Progenitor cell of endocrine pancreas (in vitro differentiated cells): ENCODE measurements at regions not wholly inside any gene's neighbourhood (a gene's known extent, or its start where the extent isn't known, plus 50 kb on each side); places are given as distances from the start of the nearest gene placed in this dataset.

Experiments used
- DNase-seq: peaks from one replicate; pipeline ENCODE4 v3.0.0; 2021; ENCODE audit warnings: low spot score; ENCODE audit not compliant: unreplicated experiment
- H3K27ac Mint-ChIP-seq: 2 replicates; pipeline ENCODE4 v1.8.0; 2021; ENCODE audit warnings: mild to moderate bottlenecking, moderate library complexity, mixed read lengths
- H3K27me3 Mint-ChIP-seq: 2 replicates; pipeline ENCODE4 v1.8.0; 2021; ENCODE audit warnings: mixed read lengths
- H3K36me3 Mint-ChIP-seq: 2 replicates; pipeline ENCODE4 v1.8.0; 2022; ENCODE audit warnings: mixed read lengths; ENCODE audit not compliant: insufficient read depth
- H3K4me1 Mint-ChIP-seq: 2 replicates; pipeline ENCODE4 v1.8.0; 2021; ENCODE audit warnings: low read depth, mixed read lengths
- H3K4me3 Mint-ChIP-seq: 2 replicates; pipeline ENCODE4 v1.8.0; 2021; ENCODE audit warnings: low read depth, mild to moderate bottlenecking, moderate library complexity, mixed read lengths
- H3K9me3 Mint-ChIP-seq: 2 replicates; pipeline ENCODE4 v1.8.0; 2021; ENCODE audit warnings: low read depth, mixed read lengths
- CTCF ChIP-seq: fragments of 200-600 bp; sonication (generic); IDR thresholded peaks from one replicate; pipeline ENCODE4 v1.5.0; 2021; ENCODE audit warnings: antibody characterized with exemption, mild to moderate bottlenecking; ENCODE audit not compliant: unreplicated experiment

- Mint-ChIP-seq H3K27ac (no peak overlapping the region), H3K4me1 (no peaks in the 10 kb centered on the region), H3K27me3 (no peaks in the 10 kb centered on the region), H3K36me3 (no peaks in the 10 kb centered on the region), H3K9me3 (peaks cover 12% of the 10 kb centered on the region), H3K4me3 (no peak overlapping the region)
- no peak for DNase-seq
- TF ChIP-seq CTCF, result no peak
Observed at GRCh38 chr7:79973455-79973854, 161.2 kb upstream of the GNAI1 start.

DNA sequence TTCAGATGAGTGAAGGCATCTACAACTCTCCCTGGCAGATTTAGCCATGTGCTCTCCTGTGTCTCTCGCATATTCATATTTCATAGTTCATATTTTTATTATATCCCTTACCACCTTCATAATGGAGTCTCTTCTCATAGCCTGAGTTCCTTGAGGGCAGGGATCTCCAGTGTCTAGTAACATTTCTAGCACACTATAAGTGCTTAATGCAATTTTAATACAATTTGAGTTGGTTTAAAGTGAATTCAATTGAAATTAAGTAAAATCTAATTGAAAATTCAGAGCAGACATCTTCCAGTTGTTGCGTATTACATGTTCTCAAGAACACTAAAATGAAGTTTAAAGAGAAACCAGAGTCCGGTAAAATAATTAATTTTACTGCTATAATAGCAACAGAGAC lies 163.6 kb upstream of the GNAI1 start:
- Mint-ChIP-seq H3K9me3 (peaks cover 5% of the 10 kb centered on the region), H3K4me3 (no peak overlapping the region), H3K27ac (no peak overlapping the region), H3K27me3 (no peaks in the 10 kb centered on the region), H3K36me3 (no peaks in the 10 kb centered on the region), H3K4me1 (no peaks in the 10 kb centered on the region)
- no peak for DNase-seq
- no peak for TF ChIP-seq CTCF

- Mint-ChIP-seq H3K36me3 (no peaks in the 10 kb centered on the region), H3K4me1 (no peaks in the 10 kb centered on the region), H3K9me3 (no peaks in the 10 kb centered on the region), H3K27me3 (no peaks in the 10 kb centered on the region), H3K27ac (no peak overlapping the region), H3K4me3 (no peak overlapping the region)
- no peak for TF ChIP-seq CTCF
- DNase-seq, result no peak
Observed at GRCh38 chr7:79968894-79969293, 165.7 kb upstream of the GNAI1 start.

DNA sequence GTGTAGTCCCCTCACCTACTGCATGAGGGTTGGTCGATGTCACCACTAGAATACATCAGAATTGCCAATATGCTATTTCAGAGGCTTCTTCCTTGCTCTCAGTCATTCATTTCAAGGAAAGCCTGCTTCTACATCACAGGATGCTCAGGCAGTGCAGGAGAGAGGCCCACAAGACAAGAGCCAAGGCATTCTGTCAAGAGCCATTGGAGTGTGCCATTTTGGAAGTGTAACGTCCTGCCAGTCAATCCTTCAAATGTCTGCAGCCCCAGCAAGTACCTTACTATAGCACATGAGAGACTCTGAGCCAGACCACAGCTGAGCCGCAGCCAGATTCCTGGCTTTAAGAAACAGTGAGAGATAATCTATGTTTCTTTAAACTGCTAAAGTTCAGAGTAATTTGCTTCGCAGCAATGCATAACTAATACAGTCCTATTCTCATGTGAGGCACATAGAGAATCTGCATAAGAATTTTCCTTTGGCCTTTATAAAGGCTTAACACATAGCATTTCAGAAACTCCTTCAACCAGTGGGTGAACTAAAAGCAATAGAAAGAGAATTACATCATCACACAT lies 166.5 kb upstream of the GNAI1 start:
- no peak overlapping the region for H3K27ac Mint-ChIP-seq
- no peaks in the 10 kb centered on the region for H3K4me1 Mint-ChIP-seq
- no peak for TF ChIP-seq CTCF
- DNase-seq, result no peak
- no peak overlapping the region for H3K4me3 Mint-ChIP-seq
- no peaks in the 10 kb centered on the region for H3K9me3 Mint-ChIP-seq
- no peaks in the 10 kb centered on the region for H3K27me3 Mint-ChIP-seq
- no peaks in the 10 kb centered on the region for H3K36me3 Mint-ChIP-seq

GRCh38 chr7:79965946-79966345 lies 168.7 kb upstream of the GNAI1 start:
- H3K36me3 Mint-ChIP-seq, result no peaks in the 10 kb centered on the region
- no peaks in the 10 kb centered on the region for H3K4me1 Mint-ChIP-seq
- no peaks in the 10 kb centered on the region for H3K9me3 Mint-ChIP-seq
- H3K27me3 Mint-ChIP-seq, result no peaks in the 10 kb centered on the region
- H3K4me3 Mint-ChIP-seq, result no peak overlapping the region
- no peak overlapping the region for H3K27ac Mint-ChIP-seq
- no peak for TF ChIP-seq CTCF
- no peak for DNase-seq
